ENCODE measurements at regions not wholly inside any gene's neighbourhood (a gene's known extent, or its start where the extent isn't known, plus 50 kb on each side); places are given as distances from the start of the nearest gene placed in this dataset.

- peak overlapping the region; percentile 44 for H3K9ac ChIP-seq (ENCODE audit: low read length)
- no peaks in the 10 kb centered on the region for H3K9me3 ChIP-seq (replicated peaks; ENCODE audit: insufficient read depth, low read length)
- H3K4me3 ChIP-seq (ENCODE audit: low read length): peak overlapping the region; percentile 66
- DNase-seq: no peak
- peaks cover 16% of the 10 kb centered on the region for H3F3A ChIP-seq (ENCODE audit: insufficient read depth, low read length)
- peaks cover 16% of the 10 kb centered on the region for H3K4me1 ChIP-seq (ENCODE audit: low read length)
- H3K27me3 ChIP-seq (replicated peaks; ENCODE audit: insufficient read depth, low read length): no peaks in the 10 kb centered on the region
- no peaks in the 10 kb centered on the region for H3K9me2 ChIP-seq (replicated peaks; ENCODE audit: insufficient read depth, low read length)
- no peaks in the 10 kb centered on the region for H3K79me2 ChIP-seq (ENCODE audit: low read length)
- no peaks in the 10 kb centered on the region for H3K36me3 ChIP-seq (replicated peaks; ENCODE audit: insufficient read depth, low read length)
- H4K20me1 ChIP-seq (ENCODE audit: insufficient read depth, low read length): no peaks in the 10 kb centered on the region
- H2AFZ ChIP-seq (ENCODE audit: low read length): peak overlapping the region; percentile 85
- TF ChIP-seq EZH2 (optimal IDR thresholded peaks at IDR 0.05; ENCODE audit: low read depth, low read length) (no peak), CTCF (IDR thresholded peaks at IDR 0.05; ENCODE audit: low read length) (no peak), EZH2phosphoT487 (IDR thresholded peaks at IDR 0.05; ENCODE audit: low read length) (no peak)
- peak overlapping the region; percentile 86; the same call in 1 of the 2 replicates for H3K4me2 ChIP-seq (ENCODE audit: low read depth, low read length)
- H3K27ac ChIP-seq (ENCODE audit: low read length): peak overlapping the region; percentile 75; the same call in 1 of the 2 replicates
Observed at GRCh38 chr21:24995216-24995615, 612.1 kb downstream of the MRPL39 start.

DNA sequence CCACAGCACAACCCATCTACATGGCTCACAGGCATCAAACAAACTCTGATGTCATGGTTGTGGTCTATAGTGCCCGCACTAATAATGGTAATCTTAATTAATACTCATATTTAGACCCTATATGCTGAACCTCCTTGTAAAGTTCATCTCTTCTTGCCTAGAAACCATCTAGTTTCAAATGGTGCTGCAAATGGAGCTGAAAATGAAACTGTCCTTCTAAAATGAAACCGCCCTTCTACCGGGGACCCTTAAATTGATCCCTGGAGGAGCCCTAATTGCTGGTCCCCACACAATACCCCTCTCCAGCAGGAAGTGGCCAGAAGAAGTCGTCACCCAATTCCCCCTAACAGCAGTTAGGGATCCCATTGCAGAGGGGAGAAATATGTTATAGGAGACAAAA lies 612.6 kb downstream of the MRPL39 start:
- no peak for TF ChIP-seq EZH2phosphoT487 (IDR thresholded peaks at IDR 0.05; ENCODE audit: low read length)
- no peak for TF ChIP-seq EZH2 (optimal IDR thresholded peaks at IDR 0.05; ENCODE audit: low read depth, low read length)
- TF ChIP-seq CTCF (IDR thresholded peaks at IDR 0.05; ENCODE audit: low read length): no peak
- H3K9ac ChIP-seq (ENCODE audit: low read length): peak overlapping the region; percentile 44
- H3K4me1 ChIP-seq (ENCODE audit: low read length): peaks cover 16% of the 10 kb centered on the region
- no peaks in the 10 kb centered on the region for H4K20me1 ChIP-seq (ENCODE audit: insufficient read depth, low read length)
- peak overlapping the region; percentile 75; the same call in 1 of the 2 replicates for H3K27ac ChIP-seq (ENCODE audit: low read length)
- peak overlapping the region; percentile 85 for H2AFZ ChIP-seq (ENCODE audit: low read length)
- H3K4me2 ChIP-seq (ENCODE audit: low read depth, low read length): peak overlapping the region; percentile 86
- no peaks in the 10 kb centered on the region for H3K79me2 ChIP-seq (ENCODE audit: low read length)
- no peaks in the 10 kb centered on the region for H3K27me3 ChIP-seq (replicated peaks; ENCODE audit: insufficient read depth, low read length)
- peaks cover 16% of the 10 kb centered on the region for H3F3A ChIP-seq (ENCODE audit: insufficient read depth, low read length)
- no peaks in the 10 kb centered on the region for H3K9me2 ChIP-seq (replicated peaks; ENCODE audit: insufficient read depth, low read length)
- H3K36me3 ChIP-seq (replicated peaks; ENCODE audit: insufficient read depth, low read length): no peaks in the 10 kb centered on the region
- H3K4me3 ChIP-seq (ENCODE audit: low read length): peak overlapping the region; percentile 66
- peak; percentile 70 for DNase-seq
- H3K9me3 ChIP-seq (replicated peaks; ENCODE audit: insufficient read depth, low read length): no peaks in the 10 kb centered on the region

DNA sequence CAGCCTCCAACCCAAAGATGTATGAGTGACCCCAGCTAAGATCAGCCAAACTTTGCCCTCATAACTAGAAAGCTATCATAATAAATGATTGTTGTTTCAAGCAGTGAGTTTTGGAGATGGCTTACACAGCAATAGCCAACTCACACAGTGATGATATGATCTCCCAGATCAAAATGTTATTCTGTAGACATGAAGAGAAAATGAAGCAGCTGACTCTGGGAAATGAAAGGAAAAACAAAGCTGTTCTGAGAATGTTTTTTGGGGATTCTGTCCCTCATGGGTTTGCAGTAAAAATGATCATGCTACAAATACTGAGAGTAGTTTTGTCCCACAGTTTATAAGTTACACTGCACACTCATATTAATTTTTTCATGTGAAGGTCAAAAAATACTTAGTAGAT lies 617.8 kb downstream of the MRPL39 start:
- no peaks in the 10 kb centered on the region for H3K27me3 ChIP-seq (replicated peaks; ENCODE audit: insufficient read depth, low read length)
- TF ChIP-seq EZH2 (optimal IDR thresholded peaks at IDR 0.05; ENCODE audit: low read depth, low read length): no peak
- TF ChIP-seq CTCF (IDR thresholded peaks at IDR 0.05; ENCODE audit: low read length): no peak
- no peak for TF ChIP-seq EZH2phosphoT487 (IDR thresholded peaks at IDR 0.05; ENCODE audit: low read length)
- DNase-seq: no peak

More for the DNA sequence above, 617.8 kb downstream of the MRPL39 start:
- no peaks in the 10 kb centered on the region for H3K9me2 ChIP-seq (replicated peaks; ENCODE audit: insufficient read depth, low read length)
- no peak overlapping the region for H3K9ac ChIP-seq (ENCODE audit: low read length)
- no peaks in the 10 kb centered on the region for H3K9me3 ChIP-seq (replicated peaks; ENCODE audit: insufficient read depth, low read length)
- H3K27ac ChIP-seq (ENCODE audit: low read length): no peak overlapping the region
- peaks cover 8% of the 10 kb centered on the region for H3K4me1 ChIP-seq (ENCODE audit: low read length)
- H2AFZ ChIP-seq (ENCODE audit: low read length): no peak overlapping the region
- no peaks in the 10 kb centered on the region for H4K20me1 ChIP-seq (ENCODE audit: insufficient read depth, low read length)
- no peak overlapping the region for H3K4me3 ChIP-seq (ENCODE audit: low read length)
- H3F3A ChIP-seq (ENCODE audit: insufficient read depth, low read length): peaks cover 2% of the 10 kb centered on the region; the same call in 1 of the 2 replicates
- H3K4me2 ChIP-seq (ENCODE audit: low read depth, low read length): no peak overlapping the region
- H3K79me2 ChIP-seq (ENCODE audit: low read length): no peaks in the 10 kb centered on the region
- no peaks in the 10 kb centered on the region for H3K36me3 ChIP-seq (replicated peaks; ENCODE audit: insufficient read depth, low read length)
